ENCODE measurements at regions not wholly inside any gene's neighbourhood (a gene's known extent, or its start where the extent isn't known, plus 50 kb on each side); places are given as distances from the start of the nearest gene placed in this dataset.
"Not testable (repeated sequence)": the region's sequence is repeated elsewhere in the genome, so short reads cannot be mapped to it uniquely, and the experiment has no call there.

GRCh38 chr16:88193706-88194396 lies 188.9 kb upstream of the ZNF469 start:
- H3K4me1 Mint-ChIP-seq (ENCODE audit: low read depth): peaks cover 12% of the 10 kb centered on the region
- H3K9me3 Mint-ChIP-seq (ENCODE audit: low read depth); H3K27me3 Mint-ChIP-seq (ENCODE audit: low read depth); H3K4me3 Mint-ChIP-seq (ENCODE audit: unreplicated experiment); H3K27ac Mint-ChIP-seq (ENCODE audit: unreplicated experiment); DNase-seq (ENCODE audit: low spot score); H3K36me3 Mint-ChIP-seq (ENCODE audit: low read depth): not testable (repeated sequence)
- TF ChIP-seq CTCF (IDR thresholded peaks at IDR 0.05): peak; percentile 84

GRCh38 chr16:88194397-88195268 lies 188.1 kb upstream of the ZNF469 start:
- DNase-seq (ENCODE audit: low spot score): no peak
- Mint-ChIP-seq H3K4me3 (ENCODE audit: unreplicated experiment) (no peak overlapping the region), H3K27me3 (ENCODE audit: low read depth) (no peaks in the 10 kb centered on the region), H3K9me3 (ENCODE audit: low read depth) (peaks cover 3% of the 10 kb centered on the region), H3K36me3 (ENCODE audit: low read depth) (peaks cover 2% of the 10 kb centered on the region), H3K27ac (ENCODE audit: unreplicated experiment) (no peak overlapping the region), H3K4me1 (ENCODE audit: low read depth) (peaks cover 12% of the 10 kb centered on the region)
- TF ChIP-seq CTCF (IDR thresholded peaks at IDR 0.05): peak; percentile 63

- no peak for TF ChIP-seq CTCF (IDR thresholded peaks at IDR 0.05)
- Mint-ChIP-seq H3K27ac (ENCODE audit: unreplicated experiment) (no peak overlapping the region), H3K9me3 (ENCODE audit: low read depth) (peaks cover 3% of the 10 kb centered on the region), H3K4me3 (ENCODE audit: unreplicated experiment) (no peak overlapping the region), H3K36me3 (ENCODE audit: low read depth) (peaks cover 2% of the 10 kb centered on the region), H3K4me1 (ENCODE audit: low read depth) (peaks cover 12% of the 10 kb centered on the region), H3K27me3 (ENCODE audit: low read depth) (no peaks in the 10 kb centered on the region)
- DNase-seq (ENCODE audit: low spot score): no peak
Observed at GRCh38 chr16:88195269-88195705, 187.5 kb upstream of the ZNF469 start.

GRCh38 chr16:88195911-88196465 lies 186.8 kb upstream of the ZNF469 start:
- Mint-ChIP-seq H3K27me3 (ENCODE audit: low read depth) (no peaks in the 10 kb centered on the region), H3K4me1 (ENCODE audit: low read depth) (peaks cover 15% of the 10 kb centered on the region), H3K4me3 (ENCODE audit: unreplicated experiment) (no peak overlapping the region), H3K36me3 (ENCODE audit: low read depth) (peaks cover 2% of the 10 kb centered on the region), H3K9me3 (ENCODE audit: low read depth) (peaks cover 3% of the 10 kb centered on the region), H3K27ac (ENCODE audit: unreplicated experiment) (no peak overlapping the region)
- no peak for DNase-seq (ENCODE audit: low spot score)
- no peak for TF ChIP-seq CTCF (IDR thresholded peaks at IDR 0.05)

Data from chondrocyte (in vitro differentiated cells).